NOMO-1 (cell line): ENCODE measurements at regions not wholly inside any gene's neighbourhood (a gene's known extent, or its start where the extent isn't known, plus 50 kb on each side); places are given as distances from the start of the nearest gene placed in this dataset.
"Not testable (repeated sequence)": the region's sequence is repeated elsewhere in the genome, so short reads cannot be mapped to it uniquely, and the experiment has no call there.

Source experiments
- DNase-seq, 2 experiments: peaks; one replicate each; lab custom pipeline; 2025; ENCODE audit not compliant: unreplicated experiment in 2 of 2; lab: John Stamatoyannopoulos, UW

DNA sequence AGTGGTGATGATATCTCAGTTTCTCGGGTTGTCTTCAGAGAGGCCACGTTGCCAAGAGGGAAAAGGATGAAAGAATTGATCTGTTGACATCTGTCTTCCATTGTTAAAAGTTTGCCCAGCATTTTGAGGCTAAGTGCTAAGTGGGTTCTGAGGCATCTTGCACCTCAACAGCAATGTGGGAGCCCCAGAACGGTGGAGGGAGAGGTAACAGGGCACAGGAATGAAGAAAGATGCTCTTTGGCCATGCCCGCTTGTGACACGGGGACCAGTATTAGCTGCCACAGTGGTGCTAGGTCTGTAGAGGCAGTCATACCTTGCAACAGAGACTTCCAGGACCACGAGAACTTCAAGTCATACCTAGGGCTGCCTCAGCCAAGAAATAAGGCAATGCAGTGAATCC lies 106.6 kb upstream of the NUPR2 start:
- no peak for DNase-seq

DNA sequence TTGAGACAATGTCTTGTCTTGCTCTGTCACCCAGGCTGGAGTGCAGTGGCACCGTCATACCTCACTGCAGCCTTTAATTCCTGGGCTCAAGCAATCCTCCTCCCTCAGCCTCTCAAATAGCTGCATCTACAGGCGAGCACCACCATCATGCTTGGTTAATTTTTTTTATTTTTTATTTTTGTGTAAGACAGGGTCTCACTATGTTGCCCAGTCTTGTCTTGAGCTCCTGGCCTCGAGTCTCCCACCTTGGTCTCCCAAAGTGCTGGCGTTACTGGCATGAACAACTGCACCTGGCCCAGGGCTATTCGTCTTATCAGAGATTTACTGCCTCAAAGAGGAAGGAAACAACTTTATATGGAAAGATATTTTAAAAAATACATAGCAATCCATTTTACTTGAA lies 102.8 kb upstream of the NUPR2 start:
- DNase-seq, result no peak

DNA sequence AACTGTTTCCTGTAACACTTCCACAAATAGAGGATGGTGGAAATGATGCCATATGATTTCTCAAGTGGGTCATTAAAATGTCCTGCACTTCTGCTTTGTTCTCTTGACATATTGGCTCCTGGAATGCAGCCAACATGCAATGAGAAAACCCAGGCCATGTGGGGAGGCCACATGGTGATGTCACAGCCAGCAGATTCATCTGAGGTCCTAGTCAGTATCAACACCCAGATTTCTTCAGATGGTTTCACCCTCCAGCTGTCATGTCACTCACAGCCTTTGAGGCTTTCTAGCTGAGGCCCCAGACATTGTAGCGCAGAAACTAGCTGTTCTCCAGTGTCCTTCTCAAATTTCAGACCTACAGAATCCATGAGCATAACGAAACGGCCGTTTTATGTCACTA lies 102.3 kb upstream of the NUPR2 start:
- DNase-seq, result peak; percentile 28 to 79

DNA sequence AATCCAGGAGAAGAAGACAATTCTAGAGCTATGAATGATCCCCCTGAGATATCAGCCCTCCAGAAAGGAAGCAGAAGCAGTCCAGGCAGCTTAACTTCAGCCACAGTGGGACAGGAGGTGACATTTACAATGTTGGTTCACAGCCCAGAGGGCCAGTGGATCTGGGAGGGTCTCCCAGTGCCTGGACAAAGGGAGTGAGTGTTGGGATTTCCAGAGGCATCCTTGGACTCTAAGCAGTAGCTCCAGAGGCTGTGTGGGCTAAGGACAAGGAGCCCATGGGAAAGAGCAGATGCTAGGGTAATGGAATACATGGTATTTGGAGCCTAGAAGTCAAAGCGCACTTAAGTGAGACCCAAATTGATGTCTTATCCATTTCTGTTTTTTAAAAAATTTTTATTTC lies 97.4 kb upstream of the NUPR2 start:
- DNase-seq, result no peak

DNA sequence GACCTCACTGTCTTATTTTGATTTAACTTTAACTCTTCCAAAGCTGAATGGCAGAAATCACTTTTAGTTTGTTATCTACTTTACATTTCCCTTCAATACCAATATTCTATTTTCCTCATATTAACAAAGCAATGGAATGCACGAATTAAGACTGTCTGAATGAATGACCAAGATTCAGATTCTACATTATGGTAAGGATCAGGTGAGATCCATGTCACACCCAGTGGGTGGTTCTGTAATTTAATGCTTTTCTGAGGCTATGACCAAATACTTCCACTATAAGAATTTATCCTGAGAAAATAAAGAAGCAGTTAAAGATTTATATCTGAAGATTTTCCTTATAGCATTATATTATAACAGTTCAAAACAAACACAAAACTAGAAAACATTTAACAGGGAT lies 90.2 kb upstream of the NUPR2 start:
- DNase-seq, result peak in 1 of 2 experiments; percentile 45

DNA sequence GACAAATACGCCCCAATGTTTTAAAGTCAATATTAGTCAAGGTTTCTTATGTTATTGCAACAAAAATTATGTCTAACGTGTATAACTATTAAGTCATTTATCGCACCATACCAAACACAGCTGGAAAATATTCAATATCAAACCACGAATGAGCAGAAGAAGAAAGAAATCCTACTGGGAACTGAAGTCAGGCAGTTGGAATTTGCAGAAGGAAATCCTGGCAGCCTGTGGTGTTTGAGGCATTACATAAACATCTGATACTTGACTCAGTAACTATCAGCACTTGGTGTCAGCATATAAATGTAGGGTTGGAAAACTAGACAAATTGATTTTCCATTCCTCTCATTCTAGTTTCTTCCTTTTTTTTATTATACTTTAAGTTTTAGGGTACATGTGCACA lies 83.4 kb upstream of the NUPR2 start:
- DNase-seq, result no peak

DNA sequence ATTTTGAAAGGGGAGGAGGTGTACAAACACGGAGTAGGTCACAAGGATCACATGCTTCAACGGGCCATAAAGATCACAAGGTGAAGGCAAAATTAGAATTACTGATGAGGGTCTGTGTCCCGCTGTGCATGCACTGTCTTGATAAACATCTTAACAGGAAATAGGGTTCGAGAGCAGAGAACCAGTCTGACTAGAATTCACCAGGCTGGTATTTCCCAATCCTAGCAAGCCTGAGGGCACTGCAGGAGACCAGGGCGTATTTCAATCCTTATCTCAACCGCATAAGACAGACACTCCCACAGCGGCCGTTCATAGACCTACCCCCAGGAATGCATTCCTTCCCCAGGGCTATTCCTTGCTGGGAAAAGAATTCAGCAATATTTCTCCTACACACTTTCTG lies 80.0 kb upstream of the NUPR2 start:
- DNase-seq, result not testable (repeated sequence)

DNA sequence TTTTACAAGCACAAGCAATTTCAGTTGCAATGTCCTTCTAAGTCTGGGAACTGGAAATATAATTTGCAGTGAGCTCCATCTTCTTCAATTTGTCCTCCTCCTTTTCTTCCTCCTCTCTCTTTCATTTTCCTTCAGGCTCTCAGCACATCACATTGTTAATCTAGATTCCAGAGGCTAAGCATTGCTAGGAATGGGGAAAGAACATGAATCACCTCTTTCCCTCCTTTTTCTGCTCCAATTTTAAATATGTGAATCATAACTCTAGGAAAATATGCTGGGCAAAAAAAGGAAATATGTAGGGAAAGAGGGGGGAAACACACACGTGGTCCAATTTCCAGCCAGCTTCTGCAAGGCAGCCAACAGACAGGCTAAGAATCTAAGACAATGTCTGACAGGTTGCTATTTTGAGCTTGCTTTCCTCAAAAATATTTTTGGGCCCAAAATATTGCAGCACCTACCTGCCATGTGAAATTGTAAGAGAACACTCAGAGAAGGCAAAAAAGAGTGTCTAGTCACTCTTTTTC lies 72.7 kb upstream of the NUPR2 start:
- no peak for DNase-seq

DNA sequence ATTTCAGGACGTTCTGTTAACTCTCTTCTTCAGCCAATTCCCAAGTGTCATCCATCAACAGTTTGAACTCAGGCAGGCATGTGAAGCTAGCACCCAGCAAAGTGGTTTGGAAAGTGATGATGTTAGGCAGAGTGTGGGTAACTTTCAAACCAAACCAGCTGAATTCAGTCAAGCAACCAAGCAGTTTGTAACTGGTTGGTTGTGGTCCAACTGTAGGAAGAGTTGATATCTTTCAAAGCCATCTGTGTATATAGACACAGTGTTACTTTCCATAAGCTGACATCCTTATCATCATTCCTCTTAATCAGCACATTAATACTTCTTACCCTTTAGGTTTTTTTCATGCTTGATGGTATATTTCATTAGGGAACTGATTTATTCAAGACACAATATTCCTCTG lies 72.2 kb upstream of the NUPR2 start:
- no peak for DNase-seq

DNA sequence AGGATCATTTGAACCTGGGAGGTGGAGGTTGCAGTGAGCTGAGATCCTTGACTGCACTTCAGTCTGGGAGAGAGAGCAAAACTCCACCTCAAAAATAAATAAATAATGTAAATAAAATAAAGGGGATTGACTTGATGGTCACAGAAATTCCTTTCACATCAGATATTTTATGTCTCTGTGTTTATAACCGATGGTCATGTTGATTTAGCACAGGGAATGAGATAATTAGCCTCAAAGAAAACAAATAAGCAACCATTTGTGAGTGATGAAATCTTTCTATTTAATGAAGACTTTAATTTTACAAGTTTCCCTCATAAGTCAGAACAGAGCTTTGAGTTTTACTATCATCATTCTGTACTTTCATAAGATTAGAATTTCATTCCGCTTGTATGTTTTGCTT lies 64.8 kb upstream of the NUPR2 start:
- DNase-seq, result no peak

DNA sequence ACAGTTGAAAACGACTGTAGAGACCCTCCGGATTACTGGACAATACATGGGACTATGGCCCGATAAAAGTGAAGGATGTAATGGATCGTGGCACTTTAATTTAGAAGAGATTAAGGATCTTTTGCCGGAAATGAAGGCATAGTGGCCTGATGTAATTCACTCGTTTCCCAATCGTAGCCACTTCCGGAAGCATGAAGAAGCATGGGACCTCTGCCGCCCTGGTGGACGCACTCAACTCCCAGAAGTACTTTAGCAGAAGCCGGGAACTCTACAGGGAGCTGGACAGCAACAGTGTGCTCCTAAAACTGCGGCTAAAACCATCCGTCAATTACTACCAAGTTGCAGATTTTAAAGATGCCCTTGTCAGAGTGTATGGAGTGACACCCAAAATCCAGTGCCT lies 59.6 kb upstream of the NUPR2 start:
- no peak for DNase-seq

DNA sequence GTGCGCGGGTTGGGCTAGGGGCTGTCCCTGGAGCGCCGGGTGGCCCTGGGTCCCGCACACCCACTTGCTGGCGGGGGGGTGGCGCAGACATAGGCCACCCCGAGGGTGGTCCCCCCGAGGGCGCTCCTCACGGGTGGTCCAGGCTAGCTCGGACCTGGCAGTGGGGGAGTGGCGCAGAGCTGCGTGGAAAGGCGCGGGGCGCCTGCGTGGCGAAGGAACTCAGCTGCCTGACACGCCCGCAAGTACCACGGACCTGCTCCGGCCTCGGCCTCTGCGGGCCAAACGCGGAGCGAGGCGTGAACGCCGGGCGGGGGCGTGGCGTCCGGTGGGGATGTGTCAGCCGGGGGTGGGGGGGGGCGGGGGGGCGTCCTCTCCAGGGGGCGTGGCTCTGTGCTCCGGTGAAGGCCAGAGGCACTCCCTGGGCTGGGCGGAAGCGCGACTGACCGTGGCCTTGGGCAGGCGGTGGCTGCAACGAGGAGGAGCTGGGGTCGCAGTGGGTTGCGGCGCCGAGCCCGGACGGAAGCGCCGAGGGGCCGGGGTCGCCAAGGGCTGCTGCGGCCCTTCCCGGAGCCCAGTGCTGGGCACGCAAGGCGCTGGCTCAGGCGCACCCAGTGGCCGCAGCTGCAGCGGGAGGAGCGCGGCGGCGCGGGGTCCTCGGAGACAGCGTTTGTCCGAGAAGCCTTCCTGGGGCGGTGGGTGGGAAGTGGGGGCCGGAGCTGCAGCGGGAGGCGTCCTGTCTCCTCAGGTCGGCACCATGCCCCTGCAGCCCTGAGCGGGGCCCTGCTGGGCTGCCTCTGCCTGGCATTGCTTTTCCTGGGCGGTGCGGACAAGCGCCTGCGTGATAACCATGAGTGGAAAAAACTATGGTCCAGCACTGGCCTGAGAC lies 58.9 kb upstream of the NUPR2 start:
- no peak for DNase-seq

DNA sequence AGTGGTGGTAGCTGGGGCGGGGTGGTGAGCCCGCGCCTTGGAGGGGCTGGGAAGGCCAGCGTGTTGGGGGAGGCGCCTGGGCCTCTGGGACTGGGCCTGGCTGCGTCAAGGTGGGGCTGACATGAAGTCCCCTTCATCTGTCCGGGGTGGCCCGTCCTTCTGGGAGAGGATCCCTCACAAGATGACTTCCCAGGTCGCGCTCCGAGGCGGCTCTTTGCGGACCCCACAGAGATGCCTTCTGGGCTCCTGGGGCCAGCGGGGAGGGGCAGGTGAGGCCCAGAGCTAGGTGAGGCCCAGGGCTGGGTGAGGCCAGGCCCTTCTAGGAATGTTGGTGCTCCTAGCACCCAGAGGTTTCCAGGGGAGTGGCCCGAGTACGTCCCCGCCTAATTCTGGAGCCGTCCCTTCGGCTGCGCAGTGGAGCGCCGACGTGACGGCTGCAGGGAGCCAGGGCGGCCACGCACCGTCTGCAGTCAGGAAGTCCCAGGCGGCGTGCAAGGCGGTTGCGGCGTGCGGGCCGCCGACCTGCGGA lies 58.2 kb upstream of the NUPR2 start:
- no peak for DNase-seq
